Gastroesophageal sphincter (tissue), 3 donors: ENCODE measurements at regions not wholly inside any gene's neighbourhood (a gene's known extent, or its start where the extent isn't known, plus 50 kb on each side); places are given as distances from the start of the nearest gene placed in this dataset.

Experiments
- CTCF ChIP-seq, 4 experiments: fragments of 200-600 bp in 2 of 4; fragments of 450-650 bp in 2 of 4; sonication (generic) in 1 of 4; IDR thresholded peaks; one replicate each; pipeline ENCODE4 v1.5.1; 2017 to 2019; ENCODE audit warnings: antibody characterized with exemption in 4 of 4, mild to moderate bottlenecking in 2 of 4, moderate library complexity in 2 of 4
- POLR2A ChIP-seq, 2 donors: fragments of 450-650 bp; IDR thresholded peaks; one replicate each; pipeline ENCODE4 v1.6.1; 2017; ENCODE audit warnings: antibody characterized with exemption in 2 of 2, mild to moderate bottlenecking in 2 of 2, moderate library complexity in 1 of 2

GRCh38 chr4:100805538-100805937, 287.7 kb upstream of the EMCN start:
- TF ChIP-seq POLR2A (IDR thresholded peaks at IDR 0.05) = no peak
- no peak for TF ChIP-seq CTCF (IDR thresholded peaks at IDR 0.05)
